Left cardiac atrium (tissue), 4 donors: ENCODE measurements at regions not wholly inside any gene's neighbourhood (a gene's known extent, or its start where the extent isn't known, plus 50 kb on each side); places are given as distances from the start of the nearest gene placed in this dataset.
"Not testable (repeated sequence)": the region's sequence is repeated elsewhere in the genome, so short reads cannot be mapped to it uniquely, and the experiment has no call there.

Source experiments
- ATAC-seq, 2 donors: fragments of 200-7000 bp; cut with Tn5 transposase; one replicate each; pipeline ENCODE4 v1.9.1; 2020; ENCODE audit warnings: mild to moderate bottlenecking in 2 of 2, moderate library complexity in 2 of 2
- DNase-seq: peaks from one replicate; pipeline ENCODE4 v3.0.0-alpha.2; 2020
- intact Hi-C, 2 donors: fragments of 100-400 bp; cut with DNase I; formaldehyde crosslinking; loops; one replicate each; pipeline versions ENCODE4 v1.14.1 to v1.15.1; 2022 to 2023
- donor health status: DM: no; HTN: yes; CAD: no.
- donor health status: DM: no; HTN: yes; CAD: no; lungs with severe emphysema.
- donor health status: DM: yes; HTN: yes; CAD: no.
- donor health status: Dilated cardiomyopathy.

- DNase-seq (no peak), ATAC-seq (peak; percentile 91 to 93)
- intact Hi-C loops: no loop called here
These were observed 57.6 kb downstream of the CCDC59 start for GRCh38 chr12:82300611-82301010.

GRCh38 chr12:82299319-82300025, 58.7 kb downstream of the CCDC59 start:
- peak in 1 of 2 donors; percentile 53 for ATAC-seq
- DNase-seq: no peak
- intact Hi-C loops: no loop called here

- intact Hi-C loops: no loop called here
- ATAC-seq (no peak), DNase-seq (no peak)
These were observed 67.8 kb downstream of the CCDC59 start for GRCh38 chr12:82290415-82290814.

- ATAC-seq, DNase-seq, intact Hi-C loops: not testable (repeated sequence)
These were observed 76.9 kb downstream of the CCDC59 start for GRCh38 chr12:82281335-82281734.

- DNase-seq (no peak), ATAC-seq (no peak)
- intact Hi-C loops: no loop called here
These were observed 78.6 kb downstream of the CCDC59 start for GRCh38 chr12:82279536-82280058.

GRCh38 chr12:82277582-82277981, 80.6 kb downstream of the CCDC59 start:
- no peak for ATAC-seq
- intact Hi-C loops: no loop called here
- no peak for DNase-seq

- intact Hi-C loops: no loop called here
- no peak for ATAC-seq
- no peak for DNase-seq
These were observed 115.5 kb downstream of the CCDC59 start for GRCh38 chr12:82242729-82243128.

GRCh38 chr12:82225871-82226270, 132.3 kb downstream of the CCDC59 start:
- intact Hi-C loops: no loop called here
- DNase-seq (no peak), ATAC-seq (no peak)

- no peak for DNase-seq
- intact Hi-C loops: no loop called here
- ATAC-seq: no peak
These were observed 134.8 kb downstream of the CCDC59 start for GRCh38 chr12:82223426-82223825.

GRCh38 chr12:82216475-82216874, 141.7 kb downstream of the CCDC59 start:
- intact Hi-C loops: no loop called here
- ATAC-seq: no peak
- no peak for DNase-seq

GRCh38 chr12:82213761-82214160, 144.4 kb downstream of the CCDC59 start:
- DNase-seq (no peak), ATAC-seq (no peak)
- intact Hi-C loops: no loop called here

GRCh38 chr12:82210882-82211281, 147.3 kb downstream of the CCDC59 start:
- DNase-seq (no peak), ATAC-seq (no peak)
- intact Hi-C loops: no loop called here

- ATAC-seq: no peak
- DNase-seq: no peak
- intact Hi-C loops: no loop called here
These were observed 148.7 kb downstream of the CCDC59 start for GRCh38 chr12:82209533-82209932.

GRCh38 chr12:82207556-82207955, 150.6 kb downstream of the CCDC59 start:
- intact Hi-C loops: no loop called here
- ATAC-seq: no peak
- no peak for DNase-seq

- ATAC-seq: no peak
- DNase-seq: no peak
- intact Hi-C loops: no loop called here
These were observed 155.1 kb downstream of the CCDC59 start for GRCh38 chr12:82203086-82203485.

- intact Hi-C loops: no loop called here
- ATAC-seq: no peak
- DNase-seq: no peak
These were observed 170.6 kb downstream of the CCDC59 start for GRCh38 chr12:82187595-82187994.

GRCh38 chr12:82187011-82187410, 171.2 kb downstream of the CCDC59 start:
- intact Hi-C loops: no loop called here
- DNase-seq: no peak
- ATAC-seq: no peak

GRCh38 chr12:82186282-82186681, 171.9 kb downstream of the CCDC59 start:
- intact Hi-C loops: no loop called here
- ATAC-seq (no peak), DNase-seq (no peak)

- ATAC-seq (no peak), DNase-seq (no peak)
- intact Hi-C loops: no loop called here
These were observed 173.3 kb downstream of the CCDC59 start for GRCh38 chr12:82184844-82185243.

- ATAC-seq: no peak
- intact Hi-C loops: no loop called here
- DNase-seq: no peak
These were observed 175.5 kb downstream of the CCDC59 start for GRCh38 chr12:82182601-82183190.
